ENCODE measurements at regions not wholly inside any gene's neighbourhood (a gene's known extent, or its start where the extent isn't known, plus 50 kb on each side); places are given as distances from the start of the nearest gene placed in this dataset.

DNA sequence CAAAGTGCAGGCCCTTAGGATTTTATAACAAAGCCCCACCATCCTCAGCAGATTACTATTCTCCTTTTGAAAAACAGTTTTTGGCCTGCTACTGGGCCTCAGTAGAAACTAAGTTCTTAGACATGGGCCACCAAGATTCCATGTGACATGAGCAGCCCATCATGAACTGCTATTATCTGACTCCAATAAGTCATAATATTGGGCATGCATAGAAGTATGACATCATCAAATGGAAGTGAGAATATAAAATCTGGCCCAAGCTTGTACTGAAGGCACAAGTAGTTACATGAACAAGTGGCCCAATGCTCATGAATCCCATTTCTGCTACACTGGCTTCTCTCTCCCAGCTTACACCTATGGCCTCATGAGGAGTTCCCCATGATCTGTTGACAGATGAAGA, 404.8 kb downstream of the EPHA5 start:
- ATAC-seq (ENCODE audit: insufficient read depth, low read depth) = no peak

DNA sequence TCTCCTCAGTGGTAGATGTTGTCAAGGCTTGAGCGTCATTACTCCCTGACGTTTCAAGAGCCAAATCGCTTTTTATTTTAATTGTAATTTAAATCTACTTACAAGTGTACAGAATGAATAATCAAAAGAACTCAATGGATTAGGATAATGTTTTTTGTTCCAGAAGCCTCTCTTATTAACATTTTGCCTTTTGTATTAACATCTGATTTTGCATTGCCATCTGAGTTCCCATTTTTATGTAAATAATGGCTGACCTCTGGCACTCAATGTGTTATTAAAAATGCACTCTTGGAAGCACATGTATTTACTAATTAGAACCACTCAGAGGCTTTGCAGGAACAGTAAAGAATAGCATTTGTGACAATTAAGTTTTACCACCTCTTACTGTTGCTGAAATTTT, 411.0 kb downstream of the EPHA5 start:
- ATAC-seq (ENCODE audit: insufficient read depth, low read depth) (no peak), DNase-seq (no peak)
- H2AFZ ChIP-seq (ENCODE audit: low read depth, low read length) = no peak overlapping the region
- H3K4me2 ChIP-seq (ENCODE audit: insufficient read depth, low read length) = no peak overlapping the region
- no peaks in the 10 kb centered on the region for H3K27me3 ChIP-seq (ENCODE audit: insufficient read depth, low read length, poor library complexity)
- no peak overlapping the region for H3K27ac ChIP-seq (ENCODE audit: low read length)
- no peaks in the 10 kb centered on the region for H4K20me1 ChIP-seq (ENCODE audit: insufficient read depth, low read length)
- H3K9ac ChIP-seq (ENCODE audit: low read depth, low read length) = no peak overlapping the region
- TF ChIP-seq EZH2 (IDR thresholded peaks at IDR 0.05; ENCODE audit: borderline replicate concordance, low read depth, low read length, severe bottlenecking) = no peak
- no peak for TF ChIP-seq CTCF (IDR thresholded peaks at IDR 0.05; ENCODE audit: borderline replicate concordance, extremely low read depth, low read length, poor library complexity, severe bottlenecking)
- H3K4me3 ChIP-seq (ENCODE audit: low read depth in 1 of 2, low read length in 2 of 2) = no peak overlapping the region
- H3K36me3 ChIP-seq (ENCODE audit: insufficient read depth, low read length) = no peaks in the 10 kb centered on the region
- no peaks in the 10 kb centered on the region for H3K9me3 ChIP-seq (ENCODE audit: insufficient read depth, low read length, severe bottlenecking)
- H3K4me1 ChIP-seq (ENCODE audit: insufficient read depth, low read length) = no peaks in the 10 kb centered on the region
- no peaks in the 10 kb centered on the region for H3K79me2 ChIP-seq (ENCODE audit: insufficient read depth, low read length)

More for the DNA sequence above, 404.8 kb downstream of the EPHA5 start:
- TF ChIP-seq EZH2 (IDR thresholded peaks at IDR 0.05; ENCODE audit: borderline replicate concordance, low read depth, low read length, severe bottlenecking) = no peak
- no peak for TF ChIP-seq CTCF (IDR thresholded peaks at IDR 0.05; ENCODE audit: borderline replicate concordance, extremely low read depth, low read length, poor library complexity, severe bottlenecking)
- Histone ChIP-seq H3K9me3 (ENCODE audit: insufficient read depth, low read length, severe bottlenecking) (peaks cover 5% of the 10 kb centered on the region), H3K4me3 (ENCODE audit: low read depth in 1 of 2, low read length in 2 of 2) (no peak overlapping the region), H3K79me2 (ENCODE audit: insufficient read depth, low read length) (no peaks in the 10 kb centered on the region), H4K20me1 (ENCODE audit: insufficient read depth, low read length) (no peaks in the 10 kb centered on the region), H3K4me2 (ENCODE audit: insufficient read depth, low read length) (no peak overlapping the region), H3K27ac (ENCODE audit: low read length) (no peak overlapping the region), H3K27me3 (ENCODE audit: insufficient read depth, low read length, poor library complexity) (no peaks in the 10 kb centered on the region), H3K36me3 (ENCODE audit: insufficient read depth, low read length) (no peaks in the 10 kb centered on the region), H3K4me1 (ENCODE audit: insufficient read depth, low read length) (no peaks in the 10 kb centered on the region), H3K9ac (ENCODE audit: low read depth, low read length) (no peak overlapping the region), H2AFZ (ENCODE audit: low read depth, low read length) (no peak overlapping the region)
- DNase-seq = no peak

DNA sequence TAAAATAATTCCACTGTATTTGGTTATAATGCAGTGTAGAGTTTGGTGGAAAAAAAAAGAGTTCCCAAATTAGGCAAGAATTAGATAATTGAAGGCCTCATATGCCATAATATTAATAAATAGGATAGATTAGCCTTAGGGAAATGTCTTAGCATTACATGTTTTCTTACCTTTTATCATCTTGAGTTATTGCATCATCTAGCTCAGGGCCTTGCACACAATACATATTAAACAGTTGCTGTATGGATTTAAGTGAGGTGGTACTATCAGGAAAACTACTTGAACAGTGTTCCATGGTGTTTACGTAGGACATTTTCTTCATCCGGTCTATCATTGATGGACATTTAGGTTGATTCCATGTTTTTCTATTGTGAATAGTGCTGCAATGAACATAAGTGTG, 419.4 kb downstream of the EPHA5 start:
- Histone ChIP-seq H3K4me2 (ENCODE audit: insufficient read depth, low read length) (no peak overlapping the region), H3K36me3 (ENCODE audit: insufficient read depth, low read length) (no peaks in the 10 kb centered on the region), H2AFZ (ENCODE audit: low read depth, low read length) (no peak overlapping the region), H4K20me1 (ENCODE audit: insufficient read depth, low read length) (no peaks in the 10 kb centered on the region), H3K27me3 (ENCODE audit: insufficient read depth, low read length, poor library complexity) (no peaks in the 10 kb centered on the region), H3K4me3 (ENCODE audit: low read depth in 1 of 2, low read length in 2 of 2) (no peak overlapping the region), H3K27ac (ENCODE audit: low read length) (no peak overlapping the region), H3K9me3 (ENCODE audit: insufficient read depth, low read length, severe bottlenecking) (no peaks in the 10 kb centered on the region), H3K79me2 (ENCODE audit: insufficient read depth, low read length) (no peaks in the 10 kb centered on the region), H3K9ac (ENCODE audit: low read depth, low read length) (no peak overlapping the region), H3K4me1 (ENCODE audit: insufficient read depth, low read length) (no peaks in the 10 kb centered on the region)
- TF ChIP-seq CTCF (IDR thresholded peaks at IDR 0.05; ENCODE audit: borderline replicate concordance, extremely low read depth, low read length, poor library complexity, severe bottlenecking) (no peak), EZH2 (IDR thresholded peaks at IDR 0.05; ENCODE audit: borderline replicate concordance, low read depth, low read length, severe bottlenecking) (no peak)
- ATAC-seq (ENCODE audit: insufficient read depth, low read depth) = no peak
- DNase-seq = no peak

GRCh38 chr4:65249111-65249510, 421.2 kb downstream of the EPHA5 start:
- no peak overlapping the region for H3K9ac ChIP-seq (ENCODE audit: low read depth, low read length)
- no peak overlapping the region for H3K4me3 ChIP-seq (ENCODE audit: low read depth in 1 of 2, low read length in 2 of 2)
- H3K79me2 ChIP-seq (ENCODE audit: insufficient read depth, low read length) = no peaks in the 10 kb centered on the region
- no peak overlapping the region for H3K4me2 ChIP-seq (ENCODE audit: insufficient read depth, low read length)
- no peak for ATAC-seq (ENCODE audit: insufficient read depth, low read depth)
- no peaks in the 10 kb centered on the region for H3K9me3 ChIP-seq (ENCODE audit: insufficient read depth, low read length, severe bottlenecking)
- no peak overlapping the region for H2AFZ ChIP-seq (ENCODE audit: low read depth, low read length)
- TF ChIP-seq EZH2 (IDR thresholded peaks at IDR 0.05; ENCODE audit: borderline replicate concordance, low read depth, low read length, severe bottlenecking) (no peak), CTCF (IDR thresholded peaks at IDR 0.05; ENCODE audit: borderline replicate concordance, extremely low read depth, low read length, poor library complexity, severe bottlenecking) (no peak)
- H3K27me3 ChIP-seq (ENCODE audit: insufficient read depth, low read length, poor library complexity) = no peaks in the 10 kb centered on the region
- DNase-seq = no peak
- H3K27ac ChIP-seq (ENCODE audit: low read length) = no peak overlapping the region
- no peaks in the 10 kb centered on the region for H4K20me1 ChIP-seq (ENCODE audit: insufficient read depth, low read length)
- no peaks in the 10 kb centered on the region for H3K4me1 ChIP-seq (ENCODE audit: insufficient read depth, low read length)
- no peaks in the 10 kb centered on the region for H3K36me3 ChIP-seq (ENCODE audit: insufficient read depth, low read length)
